ENCODE measurements at regions not wholly inside any gene's neighbourhood (a gene's known extent, or its start where the extent isn't known, plus 50 kb on each side); places are given as distances from the start of the nearest gene placed in this dataset.

- TF ChIP-seq BHLHE40 (IDR thresholded peaks at IDR 0.05; ENCODE audit: low read depth, low read length) (no peak), SMC3 (IDR thresholded peaks at IDR 0.05) (no peak), POLR2A (IDR thresholded peaks at IDR 0.05; ENCODE audit: low read length) (no peak), POLR2AphosphoS2 (conservative IDR thresholded peaks at IDR 0.05; ENCODE audit: low read length) (no peak), ZC3H11A (IDR thresholded peaks at IDR 0.05) (no peak), HDAC2 (IDR thresholded peaks at IDR 0.05) (no peak), REST (IDR thresholded peaks at IDR 0.05) (no peak), ZFP36 (IDR thresholded peaks at IDR 0.05; ENCODE audit: borderline replicate concordance, partially characterized antibody) (no peak)
- TF ChIP-seq, protein P1, sequence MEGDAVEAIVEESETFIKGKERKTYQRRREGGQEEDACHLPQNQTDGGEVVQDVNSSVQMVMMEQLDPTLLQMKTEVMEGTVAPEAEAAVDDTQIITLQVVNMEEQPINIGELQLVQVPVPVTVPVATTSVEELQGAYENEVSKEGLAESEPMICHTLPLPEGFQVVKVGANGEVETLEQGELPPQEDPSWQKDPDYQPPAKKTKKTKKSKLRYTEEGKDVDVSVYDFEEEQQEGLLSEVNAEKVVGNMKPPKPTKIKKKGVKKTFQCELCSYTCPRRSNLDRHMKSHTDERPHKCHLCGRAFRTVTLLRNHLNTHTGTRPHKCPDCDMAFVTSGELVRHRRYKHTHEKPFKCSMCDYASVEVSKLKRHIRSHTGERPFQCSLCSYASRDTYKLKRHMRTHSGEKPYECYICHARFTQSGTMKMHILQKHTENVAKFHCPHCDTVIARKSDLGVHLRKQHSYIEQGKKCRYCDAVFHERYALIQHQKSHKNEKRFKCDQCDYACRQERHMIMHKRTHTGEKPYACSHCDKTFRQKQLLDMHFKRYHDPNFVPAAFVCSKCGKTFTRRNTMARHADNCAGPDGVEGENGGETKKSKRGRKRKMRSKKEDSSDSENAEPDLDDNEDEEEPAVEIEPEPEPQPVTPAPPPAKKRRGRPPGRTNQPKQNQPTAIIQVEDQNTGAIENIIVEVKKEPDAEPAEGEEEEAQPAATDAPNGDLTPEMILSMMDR (IDR thresholded peaks at IDR 0.05), result no peak
Observed at GRCh38 chr10:106320078-106320477, 844.4 kb downstream of the SORCS1 start.
